ENCODE measurements at regions not wholly inside any gene's neighbourhood (a gene's known extent, or its start where the extent isn't known, plus 50 kb on each side); places are given as distances from the start of the nearest gene placed in this dataset.
"Not testable (repeated sequence)": the region's sequence is repeated elsewhere in the genome, so short reads cannot be mapped to it uniquely, and the experiment has no call there.

- not testable (repeated sequence) for H3K36me3 ChIP-seq (ENCODE audit: control insufficient read depth in 1 of 2, insufficient read depth in 2 of 2, low read length in 2 of 2); H3K27ac ChIP-seq (ENCODE audit: low read length); H3K4me3 ChIP-seq (ENCODE audit: low read depth in 1 of 2, low read length in 2 of 2); H3K4me1 ChIP-seq (ENCODE audit: control insufficient read depth in 1 of 2, insufficient read depth in 2 of 2, low read length in 2 of 2); H3K27me3 ChIP-seq (ENCODE audit: low read depth, low read length)
- H3K9me3 ChIP-seq (ENCODE audit: control insufficient read depth in 1 of 2, low read length in 2 of 2), result peaks cover 0 to 17% of the 10 kb centered on the region in 2 donors
Observed at GRCh38 chr6:27014053-27014452, 233.4 kb upstream of the PRSS16 start.

- no peaks in the 10 kb centered on the region for H3K4me1 ChIP-seq (ENCODE audit: control insufficient read depth in 1 of 2, insufficient read depth in 2 of 2, low read length in 2 of 2)
- no peak overlapping the region for H3K27ac ChIP-seq (ENCODE audit: low read length)
- H3K4me3 ChIP-seq (ENCODE audit: low read depth in 1 of 2, low read length in 2 of 2), result peak overlapping the region in 1 of 2 donors; percentile 9
- H3K27me3 ChIP-seq (ENCODE audit: low read depth, low read length), result no peaks in the 10 kb centered on the region
- no peaks in the 10 kb centered on the region for H3K36me3 ChIP-seq (ENCODE audit: control insufficient read depth in 1 of 2, insufficient read depth in 2 of 2, low read length in 2 of 2)
- H3K9me3 ChIP-seq (ENCODE audit: control insufficient read depth in 1 of 2, low read length in 2 of 2), result peaks cover 0 to 13% of the 10 kb centered on the region in 2 donors
Observed at GRCh38 chr6:27016689-27017088, 230.8 kb upstream of the PRSS16 start.

DNA sequence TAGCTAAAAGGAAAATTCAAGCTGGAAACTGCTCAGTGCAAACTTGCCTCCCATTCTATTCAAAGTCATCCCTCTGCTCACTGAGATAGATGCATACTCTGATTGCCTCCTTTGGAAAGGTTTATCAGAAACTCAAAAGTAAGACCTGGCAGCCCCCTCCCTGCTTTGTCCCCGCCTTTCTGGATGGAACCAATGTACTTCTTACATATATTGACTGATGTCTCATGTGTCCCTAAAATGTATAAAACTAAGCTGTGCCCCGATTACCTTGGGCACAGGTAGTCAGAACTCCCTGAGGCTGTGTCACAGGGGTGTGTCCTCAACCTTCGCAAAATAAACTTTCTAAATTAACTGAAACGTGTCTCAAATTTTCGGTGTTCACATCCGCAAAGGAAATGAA is 229.1 kb upstream of the PRSS16 start:
- not testable (repeated sequence) for H3K27ac ChIP-seq (ENCODE audit: low read length); H3K4me1 ChIP-seq (ENCODE audit: control insufficient read depth in 1 of 2, insufficient read depth in 2 of 2, low read length in 2 of 2); H3K27me3 ChIP-seq (ENCODE audit: low read depth, low read length); H3K36me3 ChIP-seq (ENCODE audit: control insufficient read depth in 1 of 2, insufficient read depth in 2 of 2, low read length in 2 of 2)
- Histone ChIP-seq H3K9me3 (ENCODE audit: control insufficient read depth in 1 of 2, low read length in 2 of 2) (peaks cover 0 to 13% of the 10 kb centered on the region in 2 donors), H3K4me3 (ENCODE audit: low read depth in 1 of 2, low read length in 2 of 2) (peak overlapping the region in 1 of 2 donors; percentile 81)

GRCh38 chr6:27019651-27020552 is 227.6 kb upstream of the PRSS16 start:
- Histone ChIP-seq H3K4me1 (ENCODE audit: control insufficient read depth in 1 of 2, insufficient read depth in 2 of 2, low read length in 2 of 2) (no peaks in the 10 kb centered on the region), H3K27me3 (ENCODE audit: low read depth, low read length) (no peaks in the 10 kb centered on the region), H3K27ac (ENCODE audit: low read length) (peak overlapping the region; percentile 90), H3K9me3 (ENCODE audit: control insufficient read depth in 1 of 2, low read length in 2 of 2) (peaks cover 0 to 10% of the 10 kb centered on the region in 2 donors), H3K36me3 (ENCODE audit: control insufficient read depth in 1 of 2, insufficient read depth in 2 of 2, low read length in 2 of 2) (no peaks in the 10 kb centered on the region), H3K4me3 (ENCODE audit: low read depth in 1 of 2, low read length in 2 of 2) (peak overlapping the region; percentile 72 to 81)

- Histone ChIP-seq H3K27me3 (ENCODE audit: low read depth, low read length) (no peaks in the 10 kb centered on the region), H3K27ac (ENCODE audit: low read length) (peak overlapping the region; percentile 90), H3K36me3 (ENCODE audit: control insufficient read depth in 1 of 2, insufficient read depth in 2 of 2, low read length in 2 of 2) (no peaks in the 10 kb centered on the region), H3K4me1 (ENCODE audit: control insufficient read depth in 1 of 2, insufficient read depth in 2 of 2, low read length in 2 of 2) (no peaks in the 10 kb centered on the region), H3K9me3 (ENCODE audit: control insufficient read depth in 1 of 2, low read length in 2 of 2) (peaks cover 0 to 10% of the 10 kb centered on the region in 2 donors), H3K4me3 (ENCODE audit: low read depth in 1 of 2, low read length in 2 of 2) (peak overlapping the region; percentile 72 to 81)
Observed at GRCh38 chr6:27020553-27020880, 227.0 kb upstream of the PRSS16 start.

GRCh38 chr6:27023664-27024063 is 223.8 kb upstream of the PRSS16 start:
- no peaks in the 10 kb centered on the region for H3K4me1 ChIP-seq (ENCODE audit: control insufficient read depth in 1 of 2, insufficient read depth in 2 of 2, low read length in 2 of 2)
- no peak overlapping the region for H3K27ac ChIP-seq (ENCODE audit: low read length)
- H3K27me3 ChIP-seq (ENCODE audit: low read depth, low read length), result no peaks in the 10 kb centered on the region
- no peaks in the 10 kb centered on the region for H3K9me3 ChIP-seq (ENCODE audit: control insufficient read depth in 1 of 2, low read length in 2 of 2)
- no peak overlapping the region for H3K4me3 ChIP-seq (ENCODE audit: low read depth in 1 of 2, low read length in 2 of 2)
- H3K36me3 ChIP-seq (ENCODE audit: control insufficient read depth in 1 of 2, insufficient read depth in 2 of 2, low read length in 2 of 2), result no peaks in the 10 kb centered on the region

DNA sequence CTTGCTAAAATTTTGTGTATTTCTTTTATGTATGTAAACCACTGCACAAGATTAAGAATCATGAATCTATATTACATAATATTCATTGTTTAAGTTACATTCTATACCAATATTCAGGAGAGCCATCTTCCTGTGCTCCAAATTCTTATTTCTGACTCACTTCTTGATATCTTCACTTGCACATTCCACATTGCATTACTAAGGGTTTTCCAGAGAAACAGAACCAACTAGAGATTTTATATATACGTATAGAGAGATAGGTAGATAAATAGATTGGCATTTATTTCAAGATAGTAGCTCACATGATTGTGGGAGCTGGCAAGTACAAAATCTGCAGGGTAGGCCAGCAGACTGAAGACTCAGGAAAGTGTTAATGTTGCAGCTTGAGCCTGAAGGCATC is 222.2 kb upstream of the PRSS16 start:
- Histone ChIP-seq H3K9me3 (ENCODE audit: control insufficient read depth in 1 of 2, low read length in 2 of 2) (no peaks in the 10 kb centered on the region), H3K27ac (ENCODE audit: low read length) (no peak overlapping the region)

GRCh38 chr6:27026361-27026760 is 221.1 kb upstream of the PRSS16 start:
- Histone ChIP-seq H3K9me3 (ENCODE audit: control insufficient read depth in 1 of 2, low read length in 2 of 2) (no peaks in the 10 kb centered on the region), H3K4me3 (ENCODE audit: low read depth in 1 of 2, low read length in 2 of 2) (no peak overlapping the region), H3K4me1 (ENCODE audit: control insufficient read depth in 1 of 2, insufficient read depth in 2 of 2, low read length in 2 of 2) (no peaks in the 10 kb centered on the region), H3K27ac (ENCODE audit: low read length) (no peak overlapping the region), H3K36me3 (ENCODE audit: control insufficient read depth in 1 of 2, insufficient read depth in 2 of 2, low read length in 2 of 2) (no peaks in the 10 kb centered on the region), H3K27me3 (ENCODE audit: low read depth, low read length) (no peaks in the 10 kb centered on the region)

More for the DNA sequence above, 222.2 kb upstream of the PRSS16 start:
- H3K36me3 ChIP-seq (ENCODE audit: control insufficient read depth in 1 of 2, insufficient read depth in 2 of 2, low read length in 2 of 2), result no peaks in the 10 kb centered on the region
- H3K4me1 ChIP-seq (ENCODE audit: control insufficient read depth in 1 of 2, insufficient read depth in 2 of 2, low read length in 2 of 2), result no peaks in the 10 kb centered on the region
- no peak overlapping the region for H3K4me3 ChIP-seq (ENCODE audit: low read depth in 1 of 2, low read length in 2 of 2)
- no peaks in the 10 kb centered on the region for H3K27me3 ChIP-seq (ENCODE audit: low read depth, low read length)

DNA sequence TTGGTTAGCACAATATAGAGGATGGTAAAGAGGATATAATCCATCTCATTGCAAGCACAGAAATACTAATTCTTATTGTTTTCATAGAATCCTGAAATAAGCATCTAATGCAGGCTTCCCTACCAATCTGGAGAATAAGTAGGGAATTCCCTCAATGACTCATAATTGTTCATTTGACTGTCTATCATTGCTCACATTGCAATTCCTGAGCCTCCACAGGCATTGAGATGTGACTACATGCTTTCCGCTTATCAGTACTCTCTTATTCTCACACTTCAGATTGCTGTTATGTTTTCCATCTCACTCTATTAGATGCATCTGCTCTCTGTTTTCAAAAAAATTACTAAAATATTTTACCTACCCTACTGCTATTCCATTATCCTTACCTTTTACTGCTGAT is 216.2 kb upstream of the PRSS16 start:
- Histone ChIP-seq H3K4me3 (ENCODE audit: low read depth in 1 of 2, low read length in 2 of 2) (no peak overlapping the region), H3K36me3 (ENCODE audit: control insufficient read depth in 1 of 2, insufficient read depth in 2 of 2, low read length in 2 of 2) (no peaks in the 10 kb centered on the region), H3K4me1 (ENCODE audit: control insufficient read depth in 1 of 2, insufficient read depth in 2 of 2, low read length in 2 of 2) (no peaks in the 10 kb centered on the region), H3K27me3 (ENCODE audit: low read depth, low read length) (no peaks in the 10 kb centered on the region), H3K9me3 (ENCODE audit: control insufficient read depth in 1 of 2, low read length in 2 of 2) (no peaks in the 10 kb centered on the region), H3K27ac (ENCODE audit: low read length) (no peak overlapping the region)

DNA sequence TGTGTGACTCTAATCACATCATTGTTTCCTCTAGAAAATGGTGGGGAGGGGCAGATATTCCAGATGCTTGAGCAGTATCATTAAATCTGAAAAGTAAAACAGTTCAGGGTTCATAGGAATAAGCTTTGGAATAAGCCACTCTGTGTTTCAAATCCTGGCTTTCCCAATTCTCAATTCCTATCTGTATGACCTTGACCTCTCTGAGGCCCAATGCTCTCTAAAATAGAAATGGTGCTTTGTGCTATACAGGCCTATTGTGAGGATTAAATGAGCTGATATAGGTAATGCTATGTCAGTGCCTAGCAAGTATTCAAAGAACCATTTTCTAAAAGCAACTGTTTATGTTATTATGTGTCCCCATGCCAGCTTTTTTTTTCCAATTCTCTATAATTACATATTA is 209.0 kb upstream of the PRSS16 start:
- Histone ChIP-seq H3K9me3 (ENCODE audit: control insufficient read depth in 1 of 2, low read length in 2 of 2) (no peaks in the 10 kb centered on the region), H3K4me1 (ENCODE audit: control insufficient read depth in 1 of 2, insufficient read depth in 2 of 2, low read length in 2 of 2) (no peaks in the 10 kb centered on the region), H3K4me3 (ENCODE audit: low read depth in 1 of 2, low read length in 2 of 2) (no peak overlapping the region), H3K27me3 (ENCODE audit: low read depth, low read length) (no peaks in the 10 kb centered on the region), H3K27ac (ENCODE audit: low read length) (no peak overlapping the region), H3K36me3 (ENCODE audit: control insufficient read depth in 1 of 2, insufficient read depth in 2 of 2, low read length in 2 of 2) (no peaks in the 10 kb centered on the region)

- Histone ChIP-seq H3K9me3 (ENCODE audit: control insufficient read depth in 1 of 2, low read length in 2 of 2) (no peaks in the 10 kb centered on the region), H3K27ac (ENCODE audit: low read length) (no peak overlapping the region), H3K4me1 (ENCODE audit: control insufficient read depth in 1 of 2, insufficient read depth in 2 of 2, low read length in 2 of 2) (no peaks in the 10 kb centered on the region), H3K4me3 (ENCODE audit: low read depth in 1 of 2, low read length in 2 of 2) (no peak overlapping the region), H3K27me3 (ENCODE audit: low read depth, low read length) (no peaks in the 10 kb centered on the region), H3K36me3 (ENCODE audit: control insufficient read depth in 1 of 2, insufficient read depth in 2 of 2, low read length in 2 of 2) (no peaks in the 10 kb centered on the region)
Observed at GRCh38 chr6:27040244-27041042, 207.1 kb upstream of the PRSS16 start.
